LNCAP (cell line): ENCODE measurements at regions not wholly inside any gene's neighbourhood (a gene's known extent, or its start where the extent isn't known, plus 50 kb on each side); places are given as distances from the start of the nearest gene placed in this dataset.

Experiments
- CTCF ChIP-seq: fragments of 450-650 bp; IDR thresholded peaks from 2 replicates; pipeline ENCODE4 v1.5.1; 2017; ENCODE audit warnings: mild to moderate bottlenecking

- no peak for TF ChIP-seq CTCF
Measured at GRCh38 chr15:60138397-60138968, 134.4 kb downstream of the FOXB1 start.

DNA sequence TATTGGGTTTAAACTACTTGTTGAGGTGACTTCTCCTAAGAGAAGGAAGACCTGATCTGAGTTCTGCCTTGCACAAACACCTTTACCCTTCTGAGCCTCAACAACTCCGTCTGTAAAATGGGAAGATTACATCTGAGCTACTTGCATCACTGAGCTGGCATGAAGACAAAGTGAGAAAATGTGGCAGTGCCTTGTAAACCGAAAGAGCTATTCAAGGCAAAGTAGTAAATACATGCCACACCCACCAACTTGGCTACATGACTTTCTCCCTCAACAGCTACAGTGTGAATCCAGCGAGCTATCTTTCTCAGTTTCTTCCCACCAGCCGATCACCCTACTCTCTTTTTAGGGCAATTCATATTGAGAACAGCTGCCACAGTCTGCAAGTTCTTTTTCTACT, 148.3 kb downstream of the FOXB1 start:
- no peak for TF ChIP-seq CTCF

DNA sequence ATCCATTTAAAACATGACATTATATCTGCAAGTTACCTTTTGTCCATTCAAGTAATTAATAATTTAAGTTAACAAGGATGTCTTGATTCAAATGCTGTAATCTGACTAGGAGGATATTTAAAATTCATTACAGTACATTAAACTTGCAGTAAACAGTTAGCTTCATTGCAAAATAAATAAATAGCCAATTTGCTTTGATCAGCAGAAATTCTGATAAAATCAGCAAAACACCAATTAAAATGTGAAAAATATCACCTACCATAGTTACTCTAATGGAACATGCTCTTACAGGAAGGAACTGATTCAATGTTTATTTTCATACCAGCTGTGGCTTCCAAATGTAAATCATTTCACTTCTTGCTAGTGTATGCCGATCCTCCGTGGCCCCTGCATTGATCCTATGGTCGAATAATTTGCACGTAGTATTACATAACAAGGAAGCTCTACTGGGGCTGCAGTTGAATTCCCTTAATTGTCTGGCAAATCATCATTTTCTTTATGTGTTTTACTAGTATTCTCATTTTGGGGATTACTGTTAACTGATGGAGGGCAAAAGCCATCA, 150.7 kb downstream of the FOXB1 start:
- TF ChIP-seq CTCF, result no peak

DNA sequence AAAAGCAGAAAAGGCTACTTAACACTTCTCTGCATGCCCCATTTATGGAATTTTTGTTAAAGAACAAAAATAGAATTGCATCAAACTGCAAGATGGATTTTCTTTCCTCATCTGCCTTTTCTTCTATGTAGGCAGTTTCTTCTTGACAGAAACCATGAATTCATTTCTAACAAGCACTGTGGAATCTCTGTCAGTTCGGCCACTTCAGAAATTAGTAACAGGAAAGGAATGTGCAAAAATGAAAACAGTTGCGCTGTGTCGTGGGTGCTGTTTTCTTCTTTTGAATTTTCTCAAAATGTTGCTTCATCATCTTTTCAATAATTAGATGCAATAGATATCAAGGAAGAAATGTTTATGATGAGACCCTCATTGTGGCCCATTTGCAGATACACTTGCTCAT, 151.6 kb downstream of the FOXB1 start:
- TF ChIP-seq CTCF, result no peak

DNA sequence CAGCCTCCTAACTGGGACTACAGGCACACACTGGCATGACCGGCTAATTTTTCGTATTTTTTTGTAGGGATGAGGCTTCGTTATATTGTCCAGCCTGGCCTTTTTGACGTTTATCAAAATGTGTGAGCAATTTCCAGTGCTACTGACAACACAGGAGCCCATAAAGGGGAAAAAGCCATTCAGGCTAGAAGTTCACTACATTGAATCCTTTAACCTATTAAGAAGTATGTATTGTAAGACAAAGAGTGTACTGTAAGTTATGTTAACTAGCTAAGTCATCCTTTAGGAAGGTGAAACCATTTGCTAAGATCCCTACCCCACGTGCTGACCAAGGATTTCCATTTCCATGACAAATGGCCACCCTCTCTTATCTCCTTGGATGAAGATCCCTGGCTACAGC, 156.8 kb downstream of the FOXB1 start:
- TF ChIP-seq CTCF, result no peak

- TF ChIP-seq CTCF, result no peak
Measured at GRCh38 chr15:60161704-60162103, 157.6 kb downstream of the FOXB1 start.

DNA sequence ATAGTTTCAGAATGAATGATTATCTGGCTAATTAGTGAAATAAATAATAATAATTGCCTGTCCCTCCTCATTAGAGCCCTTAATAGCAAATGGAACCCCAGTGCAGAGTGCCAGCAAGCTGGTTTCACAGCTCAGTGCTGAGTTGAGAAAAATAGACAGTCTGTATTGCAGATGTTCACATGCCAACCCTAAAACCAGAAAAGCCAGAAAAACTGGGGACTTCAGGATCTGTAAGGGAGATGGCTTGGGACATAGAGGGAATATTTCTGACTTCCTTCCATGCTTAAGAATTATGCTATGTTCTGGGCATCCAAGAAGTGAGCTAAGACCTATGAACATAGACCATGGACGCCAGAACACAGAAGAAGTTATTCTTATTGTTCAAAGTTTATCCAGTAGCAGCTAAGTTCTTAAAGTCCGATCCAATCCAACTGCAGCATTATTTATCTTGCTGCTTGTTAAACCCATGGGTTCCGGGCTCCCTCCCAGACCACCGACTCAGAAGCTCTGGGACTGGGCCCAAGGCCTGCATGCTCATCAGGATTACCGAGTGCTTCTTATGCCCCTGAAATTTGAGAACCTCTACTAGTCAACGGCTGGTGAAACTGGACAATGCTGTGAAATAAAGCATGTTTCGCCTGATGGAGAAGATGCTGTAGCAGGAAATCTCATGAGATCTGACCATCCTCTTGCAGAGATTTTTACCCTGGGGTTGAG, 158.3 kb downstream of the FOXB1 start:
- TF ChIP-seq CTCF, result no peak
